PC-3 (cell line): ENCODE measurements at regions not wholly inside any gene's neighbourhood (a gene's known extent, or its start where the extent isn't known, plus 50 kb on each side); places are given as distances from the start of the nearest gene placed in this dataset.

Experiments used
- EZH2 ChIP-seq: fragments of 300-600 bp; sonication (generic); IDR thresholded peaks from one replicate; pipeline ENCODE4 v1.6.1; 2017; ENCODE audit warnings: antibody characterized with exemption, mild to moderate bottlenecking, low read length; ENCODE audit not compliant: unreplicated experiment
- TF ChIP-seq, protein P1 (sequence below): fragments of 300-600 bp; sonication (generic); conservative IDR thresholded peaks from 2 replicates; pipeline ENCODE4 v1.5.1; 2017; ENCODE audit warnings: antibody characterized with exemption, low read depth, mild to moderate bottlenecking, low read length

DNA sequence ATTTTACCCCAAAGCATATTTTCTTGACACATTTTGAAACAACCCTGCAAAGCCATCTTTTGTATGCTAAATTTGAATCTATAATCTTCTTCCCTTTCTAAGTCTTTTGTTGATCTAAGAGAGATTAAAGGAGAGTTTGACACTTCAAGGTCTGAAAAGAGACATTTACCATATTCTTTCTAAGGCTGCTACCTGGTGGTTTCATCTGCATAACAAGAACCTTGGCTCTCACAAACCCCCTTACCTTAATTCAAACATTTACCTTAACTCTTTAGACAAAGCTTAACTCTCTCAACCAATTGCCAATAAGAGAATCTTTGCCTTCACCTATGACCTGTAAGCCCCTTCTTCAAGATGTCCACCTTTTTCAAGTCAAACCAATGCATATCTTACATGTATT is 1143.6 kb downstream of the CDH11 start:
- TF ChIP-seq, protein P1, sequence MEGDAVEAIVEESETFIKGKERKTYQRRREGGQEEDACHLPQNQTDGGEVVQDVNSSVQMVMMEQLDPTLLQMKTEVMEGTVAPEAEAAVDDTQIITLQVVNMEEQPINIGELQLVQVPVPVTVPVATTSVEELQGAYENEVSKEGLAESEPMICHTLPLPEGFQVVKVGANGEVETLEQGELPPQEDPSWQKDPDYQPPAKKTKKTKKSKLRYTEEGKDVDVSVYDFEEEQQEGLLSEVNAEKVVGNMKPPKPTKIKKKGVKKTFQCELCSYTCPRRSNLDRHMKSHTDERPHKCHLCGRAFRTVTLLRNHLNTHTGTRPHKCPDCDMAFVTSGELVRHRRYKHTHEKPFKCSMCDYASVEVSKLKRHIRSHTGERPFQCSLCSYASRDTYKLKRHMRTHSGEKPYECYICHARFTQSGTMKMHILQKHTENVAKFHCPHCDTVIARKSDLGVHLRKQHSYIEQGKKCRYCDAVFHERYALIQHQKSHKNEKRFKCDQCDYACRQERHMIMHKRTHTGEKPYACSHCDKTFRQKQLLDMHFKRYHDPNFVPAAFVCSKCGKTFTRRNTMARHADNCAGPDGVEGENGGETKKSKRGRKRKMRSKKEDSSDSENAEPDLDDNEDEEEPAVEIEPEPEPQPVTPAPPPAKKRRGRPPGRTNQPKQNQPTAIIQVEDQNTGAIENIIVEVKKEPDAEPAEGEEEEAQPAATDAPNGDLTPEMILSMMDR = no peak
- no peak for TF ChIP-seq EZH2
